Erythroblast (primary cell): ENCODE measurements at regions not wholly inside any gene's neighbourhood (a gene's known extent, or its start where the extent isn't known, plus 50 kb on each side); places are given as distances from the start of the nearest gene placed in this dataset.

ENCODE experiments used
- DNase-seq, 2 experiments: peaks; one replicate each; lab custom pipeline; 2025; lab: John Stamatoyannopoulos, UW
- GATA1 ChIP-seq: IDR thresholded peaks from 2 replicates; pipeline ENCODE4 v1.6.1; 2011; ENCODE audit warnings: low read depth, mild to moderate bottlenecking, control low read depth, low read length, moderate library complexity
- POLR2A ChIP-seq: IDR thresholded peaks from 2 replicates; pipeline ENCODE4 v1.6.1; 2011; ENCODE audit warnings: mild to moderate bottlenecking, low read length

- DNase-seq, result no peak
- no peak for TF ChIP-seq GATA1
- TF ChIP-seq POLR2A, result no peak
Measured at GRCh38 chr13:55777612-55778011, 1363.1 kb upstream of the PRR20A start.

GRCh38 chr13:55783841-55784240 lies 1356.9 kb upstream of the PRR20A start:
- TF ChIP-seq GATA1 (no peak), POLR2A (no peak)
- DNase-seq, result no peak

- DNase-seq, result no peak
- TF ChIP-seq POLR2A (no peak), GATA1 (no peak)
Measured at GRCh38 chr13:55788548-55788947, 1352.2 kb upstream of the PRR20A start.

GRCh38 chr13:55792544-55793193 lies 1348.0 kb upstream of the PRR20A start:
- no peak for DNase-seq
- TF ChIP-seq POLR2A (no peak), GATA1 (no peak)

- DNase-seq, result no peak
- no peak for TF ChIP-seq POLR2A
- no peak for TF ChIP-seq GATA1
Measured at GRCh38 chr13:55815458-55816033, 1325.2 kb upstream of the PRR20A start.

GRCh38 chr13:55816976-55817601 lies 1323.6 kb upstream of the PRR20A start:
- no peak for TF ChIP-seq GATA1
- no peak for TF ChIP-seq POLR2A

GRCh38 chr13:55820817-55821216 lies 1319.9 kb upstream of the PRR20A start:
- TF ChIP-seq POLR2A (no peak), GATA1 (no peak)
- no peak for DNase-seq

More at GRCh38 chr13:55816976-55817601, 1323.6 kb upstream of the PRR20A start:
- DNase-seq, result no peak

GRCh38 chr13:55869648-55870047 lies 1271.1 kb upstream of the PRR20A start:
- TF ChIP-seq POLR2A (no peak), GATA1 (no peak)
- DNase-seq, result no peak

- TF ChIP-seq POLR2A, result no peak
- TF ChIP-seq GATA1, result no peak
Measured at GRCh38 chr13:55887561-55887960, 1253.2 kb upstream of the PRR20A start.

GRCh38 chr13:55893540-55893939 lies 1247.2 kb upstream of the PRR20A start:
- no peak for DNase-seq

More at GRCh38 chr13:55887561-55887960, 1253.2 kb upstream of the PRR20A start:
- no peak for DNase-seq

GRCh38 chr13:55937180-55937579 lies 1203.5 kb upstream of the PRR20A start:
- DNase-seq, result no peak
- TF ChIP-seq POLR2A, result no peak
- no peak for TF ChIP-seq GATA1

More at GRCh38 chr13:55893540-55893939, 1247.2 kb upstream of the PRR20A start:
- TF ChIP-seq GATA1 (no peak), POLR2A (no peak)

- TF ChIP-seq POLR2A, result no peak
- TF ChIP-seq GATA1, result no peak
- DNase-seq, result no peak
Measured at GRCh38 chr13:55948175-55948574, 1192.5 kb upstream of the PRR20A start.

- TF ChIP-seq POLR2A, result no peak
- TF ChIP-seq GATA1, result no peak
Measured at GRCh38 chr13:55963934-55964333, 1176.8 kb upstream of the PRR20A start.

GRCh38 chr13:55967055-55967454 lies 1173.7 kb upstream of the PRR20A start:
- no peak for DNase-seq
- TF ChIP-seq POLR2A (no peak), GATA1 (no peak)

More at GRCh38 chr13:55963934-55964333, 1176.8 kb upstream of the PRR20A start:
- no peak for DNase-seq
